SU-DHL-6 (cell line): ENCODE measurements at regions not wholly inside any gene's neighbourhood (a gene's known extent, or its start where the extent isn't known, plus 50 kb on each side); places are given as distances from the start of the nearest gene placed in this dataset.

Experiments
- H2AFZ ChIP-seq: fragments of 200-600 bp; sonication (generic); 2 replicates; pipeline ENCODE4 v1.6.1; 2014; ENCODE audit warnings: low read depth, mild to moderate bottlenecking, moderate library complexity, mixed read lengths, antibody characterized with exemption, low read length; ENCODE audit not compliant: severe bottlenecking
- H3F3A ChIP-seq: fragments of 200-600 bp; shearing (Covaris generic); 2 replicates; pipeline ENCODE4 v1.6.0; 2016; ENCODE audit warnings: antibody characterized with exemption, mild to moderate bottlenecking; ENCODE audit not compliant: insufficient read depth
- H3K27ac ChIP-seq: fragments of 200-600 bp; sonication (generic); 2 replicates; pipeline ENCODE4 v1.5.1; 2016; ENCODE audit warnings: low read depth, mild to moderate bottlenecking, low read length, moderate library complexity, mixed read lengths
- H3K27me3 ChIP-seq: fragments of 200-600 bp; sonication (generic), shearing (Covaris generic); 2 replicates; pipeline ENCODE4 v1.6.0; 2014; ENCODE audit warnings: mild to moderate bottlenecking, low read length
- H3K36me3 ChIP-seq: fragments of 200-600 bp; sonication (generic); 2 replicates; pipeline ENCODE4 v1.6.1; 2014; ENCODE audit warnings: mild to moderate bottlenecking, low read length, mixed read lengths
- H3K4me2 ChIP-seq: fragments of 300-600, 200-600 bp; shearing (Covaris generic), sonication (generic); 2 replicates; pipeline ENCODE4 v1.6.0; 2014; ENCODE audit warnings: low read length, low read depth, mild to moderate bottlenecking; ENCODE audit not compliant: poor library complexity, severe bottlenecking
- H3K4me3 ChIP-seq: fragments of 200-600 bp; sonication (generic); 2 replicates; pipeline ENCODE4 v1.5.1; 2014; ENCODE audit warnings: antibody characterized with exemption, low read length, mild to moderate bottlenecking, mixed read lengths; ENCODE audit not compliant: insufficient read depth, poor library complexity, severe bottlenecking
- H3K79me2 ChIP-seq: fragments of 200-600 bp; sonication (generic); 2 replicates; pipeline ENCODE4 v1.6.1; 2014; ENCODE audit warnings: mild to moderate bottlenecking, low read length, moderate library complexity; ENCODE audit not compliant: insufficient read depth
- H3K9ac ChIP-seq: fragments of 200-600 bp; sonication (generic); 2 replicates; pipeline ENCODE4 v1.7.0; 2014; ENCODE audit warnings: mild to moderate bottlenecking, low read length
- H3K9me2 ChIP-seq: fragments of 200-600 bp; sonication (generic); replicated peaks from 2 replicates; pipeline ENCODE4 v1.6.1; 2014; ENCODE audit warnings: low read length; ENCODE audit not compliant: insufficient read depth
- H3K9me3 ChIP-seq: fragments of 200-600 bp; sonication (generic); 2 replicates; pipeline ENCODE4 v1.6.1; 2014; ENCODE audit warnings: low read length, mixed read lengths; ENCODE audit not compliant: insufficient read depth
- H4K20me1 ChIP-seq: fragments of 200-600 bp; sonication (generic); 2 replicates; pipeline ENCODE4 v1.6.1; 2014; ENCODE audit warnings: low read depth, mild to moderate bottlenecking, antibody characterized with exemption, low read length, moderate library complexity, mixed read lengths
- EZH2phosphoT487 ChIP-seq: fragments of 200-600 bp; sonication (generic), shearing (Covaris generic); conservative IDR thresholded peaks from 2 replicates; pipeline ENCODE4 v1.6.1; 2018; ENCODE audit warnings: mild to moderate bottlenecking, antibody characterized with exemption, low read length, moderate library complexity, mixed read lengths
- TF ChIP-seq, protein P1 (sequence below): fragments of 200-600 bp; sonication (generic); IDR thresholded peaks from one replicate; pipeline ENCODE4 v1.5.1; 2017; ENCODE audit warnings: antibody characterized with exemption, mild to moderate bottlenecking, low read length, moderate library complexity; ENCODE audit not compliant: insufficient read depth, poor library complexity, severe bottlenecking

DNA sequence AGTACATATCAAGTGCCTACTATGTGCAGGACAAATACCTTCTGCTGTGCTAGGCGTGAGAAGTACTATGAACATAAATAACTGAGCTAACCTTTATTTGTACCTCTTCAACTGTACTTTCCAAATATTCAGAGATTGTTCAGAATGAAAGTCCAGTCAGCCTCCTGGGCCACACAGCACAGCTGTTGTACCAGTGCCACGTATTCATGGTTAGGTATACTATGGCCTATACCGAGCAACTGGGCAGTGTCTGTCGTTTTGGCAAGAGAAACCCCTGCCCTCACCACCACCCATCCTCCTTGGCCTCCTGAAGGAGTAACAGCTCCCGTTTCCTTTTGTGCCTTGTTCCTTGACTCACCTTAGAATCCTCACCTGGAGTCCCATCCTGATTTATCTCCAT lies 53.0 kb downstream of the RASSF10 start:
- Histone ChIP-seq H3K9me3 (no peaks in the 10 kb centered on the region), H3K79me2 (no peaks in the 10 kb centered on the region), H2AFZ (no peak overlapping the region), H3K27ac (no peak overlapping the region), H3K4me2 (no peak overlapping the region), H3K9ac (no peak overlapping the region), H3K4me3 (no peak overlapping the region), H3K27me3 (no peaks in the 10 kb centered on the region; the same call in 1 of the 2 replicates), H3K9me2 (no peaks in the 10 kb centered on the region), H4K20me1 (no peaks in the 10 kb centered on the region), H3F3A (no peaks in the 10 kb centered on the region), H3K36me3 (no peaks in the 10 kb centered on the region)
- no peak for TF ChIP-seq EZH2phosphoT487

DNA sequence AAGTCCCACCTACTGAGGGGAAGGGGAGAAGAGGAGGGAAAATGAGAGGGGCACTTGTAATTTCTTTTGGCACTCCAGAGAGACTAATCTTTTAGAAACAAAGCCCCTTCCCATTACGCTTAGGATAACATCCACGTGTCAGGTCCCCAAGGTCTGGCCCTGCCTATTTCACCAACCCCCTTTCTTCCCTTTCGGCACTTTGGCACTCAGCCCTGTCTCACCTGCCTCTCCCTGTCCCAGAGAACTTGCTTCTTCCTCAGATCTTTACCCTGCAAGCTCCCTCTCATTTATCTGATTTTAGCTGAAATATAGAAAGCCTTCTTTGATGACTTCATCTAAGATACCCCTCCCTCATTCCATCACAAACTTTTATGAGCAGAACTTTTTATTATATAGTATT lies 55.5 kb downstream of the RASSF10 start:
- no peak overlapping the region for H3K27ac ChIP-seq
- H4K20me1 ChIP-seq = no peaks in the 10 kb centered on the region
- H3K4me2 ChIP-seq = no peak overlapping the region
- H3F3A ChIP-seq = no peaks in the 10 kb centered on the region
- no peaks in the 10 kb centered on the region for H3K9me2 ChIP-seq
- no peaks in the 10 kb centered on the region for H3K36me3 ChIP-seq
- TF ChIP-seq, protein P1, sequence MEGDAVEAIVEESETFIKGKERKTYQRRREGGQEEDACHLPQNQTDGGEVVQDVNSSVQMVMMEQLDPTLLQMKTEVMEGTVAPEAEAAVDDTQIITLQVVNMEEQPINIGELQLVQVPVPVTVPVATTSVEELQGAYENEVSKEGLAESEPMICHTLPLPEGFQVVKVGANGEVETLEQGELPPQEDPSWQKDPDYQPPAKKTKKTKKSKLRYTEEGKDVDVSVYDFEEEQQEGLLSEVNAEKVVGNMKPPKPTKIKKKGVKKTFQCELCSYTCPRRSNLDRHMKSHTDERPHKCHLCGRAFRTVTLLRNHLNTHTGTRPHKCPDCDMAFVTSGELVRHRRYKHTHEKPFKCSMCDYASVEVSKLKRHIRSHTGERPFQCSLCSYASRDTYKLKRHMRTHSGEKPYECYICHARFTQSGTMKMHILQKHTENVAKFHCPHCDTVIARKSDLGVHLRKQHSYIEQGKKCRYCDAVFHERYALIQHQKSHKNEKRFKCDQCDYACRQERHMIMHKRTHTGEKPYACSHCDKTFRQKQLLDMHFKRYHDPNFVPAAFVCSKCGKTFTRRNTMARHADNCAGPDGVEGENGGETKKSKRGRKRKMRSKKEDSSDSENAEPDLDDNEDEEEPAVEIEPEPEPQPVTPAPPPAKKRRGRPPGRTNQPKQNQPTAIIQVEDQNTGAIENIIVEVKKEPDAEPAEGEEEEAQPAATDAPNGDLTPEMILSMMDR = no peak
- no peak for TF ChIP-seq EZH2phosphoT487
- no peaks in the 10 kb centered on the region for H3K9me3 ChIP-seq
- no peaks in the 10 kb centered on the region; the same call in 1 of the 2 replicates for H3K27me3 ChIP-seq
- H2AFZ ChIP-seq = no peak overlapping the region
- no peaks in the 10 kb centered on the region for H3K79me2 ChIP-seq
- no peak overlapping the region for H3K9ac ChIP-seq
- H3K4me3 ChIP-seq = no peak overlapping the region

DNA sequence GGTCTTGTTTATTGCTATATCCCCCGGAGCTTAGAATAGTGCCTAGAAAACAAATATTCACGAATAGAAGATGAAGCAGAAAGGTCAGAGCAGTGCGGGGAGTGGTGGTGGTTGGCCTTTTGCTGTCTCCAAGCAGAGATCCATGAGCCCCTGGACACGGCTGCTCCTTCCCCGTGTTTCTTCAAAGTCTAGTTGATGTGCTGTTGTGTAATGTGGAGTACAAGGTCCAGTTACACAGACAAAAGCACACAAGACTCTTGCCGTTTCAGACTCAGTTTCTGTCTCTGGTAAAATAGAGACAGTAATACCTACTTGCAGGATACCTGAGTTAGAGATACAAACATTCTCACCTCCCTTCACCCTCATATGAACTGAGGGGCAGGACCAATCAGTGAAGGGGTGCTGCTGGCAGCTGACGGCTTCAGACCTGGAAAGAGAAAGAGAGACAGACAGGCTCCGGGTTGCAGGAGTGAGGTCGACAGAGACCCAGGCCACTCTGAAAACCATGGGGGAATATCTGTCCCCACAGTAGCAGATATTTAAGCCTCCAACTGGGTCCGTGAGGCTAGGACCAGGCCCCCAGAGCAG lies 56.2 kb downstream of the RASSF10 start:
- H3K9me3 ChIP-seq = no peaks in the 10 kb centered on the region
- no peak for TF ChIP-seq EZH2phosphoT487
- TF ChIP-seq, protein P1 = no peak
- H3K36me3 ChIP-seq = no peaks in the 10 kb centered on the region
- no peak overlapping the region for H3K4me2 ChIP-seq
- no peaks in the 10 kb centered on the region for H3F3A ChIP-seq
- H2AFZ ChIP-seq = no peak overlapping the region
- no peaks in the 10 kb centered on the region for H3K79me2 ChIP-seq
- H3K9ac ChIP-seq = no peak overlapping the region
- H3K27me3 ChIP-seq = no peaks in the 10 kb centered on the region
- no peak overlapping the region for H3K27ac ChIP-seq
- H3K9me2 ChIP-seq = no peaks in the 10 kb centered on the region
- no peaks in the 10 kb centered on the region for H4K20me1 ChIP-seq
- no peak overlapping the region for H3K4me3 ChIP-seq

DNA sequence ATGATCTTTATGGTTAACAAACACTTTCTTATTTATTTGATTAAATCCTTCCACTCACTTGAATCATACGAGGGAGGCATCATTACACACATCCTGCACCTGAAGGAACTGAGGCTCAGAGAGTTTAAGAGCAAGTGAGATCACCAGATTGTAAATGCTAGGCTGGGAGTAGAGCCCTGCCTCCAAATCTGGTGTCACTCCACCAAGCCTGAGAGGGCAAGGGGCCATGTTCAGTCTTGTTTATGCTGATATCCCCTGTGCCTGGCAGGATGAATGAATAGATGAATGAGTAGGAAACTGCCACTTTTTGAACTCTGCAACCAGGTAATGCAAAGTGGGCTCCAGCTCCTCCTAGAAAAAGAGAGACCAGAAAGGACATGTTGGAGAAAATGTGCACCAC lies 59.1 kb downstream of the RASSF10 start:
- TF ChIP-seq, protein P1 = no peak
- TF ChIP-seq EZH2phosphoT487 = no peak
- Histone ChIP-seq H2AFZ (no peak overlapping the region), H3K27me3 (no peaks in the 10 kb centered on the region), H3K9me3 (no peaks in the 10 kb centered on the region), H3K79me2 (no peaks in the 10 kb centered on the region), H3K27ac (no peak overlapping the region), H3K9ac (no peak overlapping the region), H3K4me3 (no peak overlapping the region), H3F3A (no peaks in the 10 kb centered on the region), H4K20me1 (no peaks in the 10 kb centered on the region), H3K4me2 (no peak overlapping the region), H3K9me2 (no peaks in the 10 kb centered on the region), H3K36me3 (no peaks in the 10 kb centered on the region)
